ENCODE measurements at regions not wholly inside any gene's neighbourhood (a gene's known extent, or its start where the extent isn't known, plus 50 kb on each side); places are given as distances from the start of the nearest gene placed in this dataset.

DNA sequence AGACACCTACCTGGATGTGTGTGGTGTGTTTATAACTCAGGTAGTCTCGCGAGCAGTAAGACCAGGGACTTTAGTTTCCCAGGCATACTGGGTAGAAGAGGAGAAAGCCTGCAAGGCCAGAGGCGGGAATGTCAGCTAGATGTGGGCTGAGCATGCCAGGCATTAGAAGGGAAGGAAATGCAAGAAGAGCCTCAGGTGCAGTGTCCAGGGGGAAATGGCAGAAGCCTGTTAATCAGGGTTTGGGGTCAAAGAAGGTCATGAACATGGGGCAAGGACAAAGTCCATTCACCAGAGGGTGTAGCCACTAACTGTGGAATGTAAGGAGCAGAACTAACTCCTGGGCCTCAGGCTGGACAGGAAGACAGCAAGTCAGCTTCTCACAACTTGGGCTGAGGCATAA lies 305.0 kb downstream of the SMOC2 start:
- TF ChIP-seq CTCF (conservative IDR thresholded peaks at IDR 0.05; ENCODE audit: low read depth, low read length) (no peak), MXI1 (IDR thresholded peaks at IDR 0.05; ENCODE audit: borderline replicate concordance, low read depth, low read length) (no peak), SMC3 (IDR thresholded peaks at IDR 0.05; ENCODE audit: low read depth, low read length) (no peak), RAD21 (IDR thresholded peaks at IDR 0.05; ENCODE audit: low read length) (no peak), POLR2A (IDR thresholded peaks at IDR 0.05; ENCODE audit: low read depth, low read length) (no peak), MAFK (IDR thresholded peaks at IDR 0.05; ENCODE audit: low read depth, low read length) (no peak), RFX5 (IDR thresholded peaks at IDR 0.05; ENCODE audit: low read depth, low read length) (no peak), USF2 (IDR thresholded peaks at IDR 0.05; ENCODE audit: low read depth, low read length) (no peak), BHLHE40 (IDR thresholded peaks at IDR 0.05; ENCODE audit: low read depth, low read length) (no peak), FOS (IDR thresholded peaks at IDR 0.05; ENCODE audit: low read depth, low read length) (no peak), MAZ (IDR thresholded peaks at IDR 0.05; ENCODE audit: borderline replicate concordance, low read depth, low read length) (no peak)
